M059J (cell line): ENCODE measurements at regions not wholly inside any gene's neighbourhood (a gene's known extent, or its start where the extent isn't known, plus 50 kb on each side); places are given as distances from the start of the nearest gene placed in this dataset.
"Not testable (repeated sequence)": the region's sequence is repeated elsewhere in the genome, so short reads cannot be mapped to it uniquely, and the experiment has no call there.

Experiments used
- DNase-seq: peaks from one replicate; pipeline ENCODE4 v3.0.0-alpha.2; 2012; ENCODE audit warnings: low read depth

DNA sequence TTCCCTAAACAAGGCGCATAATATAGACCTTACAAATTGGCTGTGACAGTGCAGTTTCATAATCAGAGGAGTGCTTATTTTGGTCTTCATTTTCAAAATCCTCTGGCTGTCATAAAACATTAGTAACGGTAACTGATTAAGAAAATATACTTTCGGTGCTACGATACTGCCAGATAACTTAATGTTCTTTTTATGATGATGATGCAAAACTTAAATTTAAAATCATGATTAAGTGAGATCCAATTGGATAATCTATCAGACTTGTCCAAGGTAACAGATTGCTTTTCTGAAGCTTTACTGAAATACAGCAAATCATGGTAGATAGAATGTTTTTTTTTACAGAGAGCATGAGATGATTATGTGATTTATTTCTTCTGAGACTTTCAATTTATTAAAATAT is 364.2 kb upstream of the CNTN3 start:
- no peak for DNase-seq

DNA sequence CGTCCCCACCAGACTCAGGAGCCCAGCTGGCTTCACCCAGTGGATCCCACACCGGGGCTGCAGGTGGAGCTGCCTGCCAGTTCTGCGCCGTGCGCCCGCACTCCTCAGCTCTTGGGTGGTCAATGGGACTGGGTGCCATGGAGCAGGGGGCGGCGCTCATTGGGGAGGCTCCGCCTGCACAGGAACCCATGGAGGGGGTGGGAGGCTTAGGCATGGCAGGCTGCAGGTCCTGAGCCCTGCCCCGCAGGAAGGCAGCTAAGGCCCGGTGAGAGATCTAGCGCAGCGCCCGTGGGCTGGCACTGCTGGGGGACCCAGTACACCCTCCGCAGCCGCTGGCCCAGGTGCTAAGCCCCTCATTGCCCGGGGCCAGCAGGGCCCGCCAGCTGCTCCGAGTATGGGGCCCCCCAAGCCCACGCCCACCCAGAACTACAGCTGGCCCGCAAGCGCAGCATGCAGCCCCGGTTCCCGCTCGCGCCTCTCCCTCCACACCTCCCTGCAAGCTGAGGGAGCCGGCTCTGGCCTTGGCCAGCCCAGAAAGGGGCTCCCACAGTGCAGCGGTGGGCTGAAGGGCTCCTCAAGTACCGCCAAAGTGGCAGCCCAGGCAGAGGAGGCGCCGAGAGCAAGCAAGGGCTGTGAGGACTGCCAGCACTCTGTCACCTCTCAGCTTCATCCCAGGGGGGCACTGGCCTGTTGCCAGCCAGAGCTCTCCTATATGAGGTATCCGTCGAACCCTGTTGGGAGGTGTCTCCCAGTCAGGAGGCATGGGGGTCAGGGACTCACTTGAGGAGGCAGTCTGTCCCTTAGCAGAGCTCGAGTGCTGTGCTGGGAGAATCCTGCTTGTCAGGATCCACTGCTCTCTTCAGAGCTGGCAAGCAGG is 370.8 kb upstream of the CNTN3 start:
- not testable (repeated sequence) for DNase-seq

DNA sequence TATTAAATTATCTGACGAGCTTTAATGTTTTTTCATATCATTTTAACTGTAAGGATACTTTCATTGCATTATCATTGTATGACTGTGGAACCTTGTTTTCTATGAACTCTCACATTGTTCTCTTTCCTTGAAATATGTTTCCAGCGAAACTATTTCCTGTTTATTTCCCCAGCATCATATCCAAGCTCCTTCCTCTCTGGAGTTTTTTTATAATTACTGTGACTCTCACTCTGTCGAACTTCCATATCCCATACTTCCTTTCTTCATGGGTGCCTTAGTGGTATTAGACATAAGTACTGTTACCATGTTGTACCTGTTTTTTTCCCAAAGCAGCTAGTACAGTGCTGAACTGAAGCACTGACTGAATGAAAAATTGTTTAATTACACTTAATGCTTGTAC is 373.6 kb upstream of the CNTN3 start:
- DNase-seq: no peak

DNA sequence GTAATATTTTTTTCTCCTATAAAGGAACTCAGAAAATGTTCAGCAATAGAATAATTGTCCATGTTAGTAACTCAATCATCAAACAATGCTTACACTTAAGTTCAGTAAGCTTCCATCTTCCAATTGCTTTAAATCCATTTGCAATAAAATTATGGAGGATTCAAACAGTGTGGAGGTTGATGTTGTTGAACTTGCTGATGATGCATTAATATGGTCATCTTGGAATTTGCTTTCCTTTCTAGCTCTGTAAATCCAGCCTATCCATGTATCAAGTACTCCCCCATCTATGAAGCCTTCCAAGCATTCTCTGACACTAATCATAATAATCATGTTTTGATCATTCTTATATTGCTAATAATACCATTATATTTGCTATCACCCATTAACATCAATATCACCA is 378.4 kb upstream of the CNTN3 start:
- DNase-seq: no peak

DNA sequence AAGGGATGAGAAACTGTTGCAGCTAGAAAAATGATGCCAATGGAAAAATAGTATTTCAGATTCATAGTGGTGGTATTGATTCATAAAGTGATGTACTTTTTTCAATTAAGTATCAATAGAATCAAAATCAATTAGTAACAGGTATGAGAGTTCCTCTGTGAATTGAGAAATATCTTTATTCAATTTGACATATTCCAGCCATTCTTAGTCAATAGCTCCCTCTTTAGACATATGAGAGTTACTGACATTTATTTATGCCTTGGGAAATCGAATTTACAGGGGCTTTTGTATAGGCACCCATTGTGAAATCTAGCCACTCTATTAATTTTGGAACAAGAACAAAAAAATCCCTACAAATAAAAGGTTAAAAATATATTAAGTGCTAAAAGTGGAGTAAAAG is 386.9 kb upstream of the CNTN3 start:
- DNase-seq: no peak

DNA sequence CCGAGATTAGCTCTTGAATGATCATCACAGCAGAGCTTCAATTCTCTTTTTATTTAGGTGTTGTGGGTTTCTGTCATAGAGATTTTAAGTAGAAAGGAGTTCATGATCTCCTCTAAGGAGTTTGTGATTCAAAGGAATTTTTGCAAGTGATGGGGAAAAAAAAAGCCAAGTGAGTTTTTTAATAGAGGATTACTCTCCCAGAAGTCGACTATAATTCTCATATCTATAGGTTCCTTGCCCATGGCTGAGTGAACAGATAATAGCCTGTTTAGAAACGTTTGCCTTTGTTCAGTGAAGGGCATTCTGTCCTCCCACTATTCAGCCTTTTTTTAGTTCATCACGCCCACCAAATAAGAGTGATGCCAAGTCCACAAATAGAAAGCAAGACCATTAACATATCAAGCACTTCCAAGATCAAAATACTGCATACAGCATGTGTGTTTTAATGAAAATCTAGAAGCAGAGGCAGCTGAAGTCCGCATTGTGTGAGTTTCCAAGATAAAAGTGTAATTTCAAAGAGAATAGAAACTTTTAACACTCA is 398.4 kb upstream of the CNTN3 start:
- DNase-seq: no peak

DNA sequence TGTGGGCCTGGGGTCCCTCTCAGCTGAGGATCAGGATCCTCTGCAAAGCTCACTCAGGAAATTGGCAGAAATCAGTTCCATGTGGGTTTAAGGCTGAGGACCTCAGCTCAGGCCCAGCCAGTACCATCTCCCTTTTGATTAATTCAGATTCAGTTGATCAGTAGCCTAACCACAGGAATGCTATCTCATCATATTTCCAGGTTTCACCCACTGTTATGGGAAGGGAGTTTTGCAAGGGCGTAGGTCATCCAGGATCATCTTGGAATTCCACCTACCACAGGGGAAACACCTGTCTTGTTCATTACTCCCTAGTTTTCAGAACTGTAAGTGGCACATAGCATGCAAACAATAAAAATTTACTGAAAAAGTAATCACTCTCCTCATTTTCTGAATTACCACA is 399.5 kb upstream of the CNTN3 start:
- DNase-seq: no peak

DNA sequence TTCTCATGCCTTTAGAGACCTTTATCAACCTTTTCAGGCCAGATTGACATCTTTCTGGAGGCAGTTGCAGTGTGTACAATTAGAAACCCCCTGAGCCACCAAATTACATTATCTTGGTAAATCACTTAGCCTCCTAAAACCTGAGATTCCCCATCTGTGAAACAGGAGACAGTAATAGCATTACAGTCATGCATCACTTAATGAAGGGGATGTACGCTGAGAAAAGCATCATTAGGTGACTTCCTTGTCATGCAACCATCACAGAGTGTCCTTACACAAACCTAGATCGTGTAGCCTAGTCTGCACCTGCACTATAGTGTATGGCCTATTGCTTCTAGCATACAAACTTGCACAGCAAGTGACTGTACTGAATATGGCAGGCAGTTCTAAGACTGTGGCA is 400.8 kb upstream of the CNTN3 start:
- DNase-seq: no peak

DNA sequence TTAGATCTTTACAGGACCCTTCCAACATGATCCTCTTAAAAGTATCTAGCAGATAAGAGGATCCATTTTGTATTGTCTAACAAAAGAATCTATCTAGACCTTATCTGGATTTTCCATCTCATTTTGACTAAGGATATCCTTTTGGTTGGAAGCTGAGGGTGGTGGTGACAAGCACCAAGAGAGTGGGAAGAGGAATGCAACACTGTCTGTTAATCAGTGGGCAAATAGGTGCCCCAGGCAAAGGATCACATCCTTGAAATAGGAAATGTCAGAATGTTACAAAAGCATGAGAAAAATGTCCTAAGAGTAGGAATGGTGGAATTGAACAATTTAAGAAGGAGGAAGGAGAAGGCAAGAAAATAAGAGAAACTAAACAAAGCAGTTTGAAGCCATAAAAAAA is 420.7 kb upstream of the CNTN3 start:
- DNase-seq: no peak

DNA sequence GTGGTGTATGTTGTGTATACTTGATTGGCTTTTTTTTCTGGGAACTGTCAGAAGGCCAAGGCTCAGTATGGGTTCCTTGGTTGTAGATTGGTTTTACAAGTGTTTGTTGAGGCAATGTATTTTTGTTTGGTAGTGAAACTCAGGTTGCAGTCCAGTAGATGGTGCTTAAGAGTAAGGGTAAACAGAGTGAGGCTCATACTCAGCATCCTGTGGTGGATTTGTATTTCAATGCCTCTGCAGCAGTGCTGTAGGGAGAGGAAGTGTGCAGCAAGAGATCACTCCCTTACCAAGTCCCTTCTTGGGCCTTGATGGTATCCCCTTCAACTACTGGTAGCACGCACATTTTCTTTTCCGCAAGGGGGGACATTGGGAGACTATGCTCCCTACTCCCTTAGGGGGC is 428.5 kb upstream of the CNTN3 start:
- no peak for DNase-seq

DNA sequence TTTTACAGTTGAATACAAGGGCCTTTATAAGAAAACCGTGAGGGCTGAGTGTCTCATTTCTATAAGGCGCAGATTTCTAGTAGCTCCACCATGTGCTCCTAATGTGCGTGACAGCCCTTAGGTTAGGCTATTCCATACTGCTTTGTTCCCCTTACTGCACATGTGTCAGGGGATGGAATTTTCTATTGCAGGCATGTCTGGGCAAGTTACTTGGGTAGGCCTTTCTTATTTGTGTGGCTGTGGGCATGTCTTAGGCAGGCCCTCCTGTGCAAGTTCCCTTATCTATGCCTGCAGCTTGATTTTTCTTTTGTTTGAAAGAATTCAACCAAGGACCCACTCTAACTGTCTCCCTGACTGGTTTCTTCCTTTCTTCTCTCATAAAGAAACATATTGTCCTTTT is 434.2 kb upstream of the CNTN3 start:
- DNase-seq: no peak

DNA sequence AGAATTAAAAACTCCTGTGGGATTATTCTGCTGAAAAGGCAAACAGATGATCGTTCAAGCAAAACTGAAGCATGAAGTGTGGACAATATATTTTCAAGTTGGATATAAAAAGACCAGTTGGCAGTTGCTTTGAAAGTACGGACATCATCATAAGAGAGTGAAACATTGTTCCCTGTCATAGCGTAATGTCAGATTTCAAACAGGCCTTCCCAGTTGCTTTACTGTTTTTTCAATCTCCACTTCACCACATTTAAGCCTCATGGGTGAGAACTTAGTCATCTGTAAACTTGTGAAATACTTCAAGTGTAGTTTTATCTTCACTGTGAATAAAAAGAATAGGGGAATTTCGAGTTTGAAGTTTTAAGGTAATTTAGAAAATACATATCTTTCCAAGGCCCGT is 435.1 kb upstream of the CNTN3 start:
- no peak for DNase-seq

DNA sequence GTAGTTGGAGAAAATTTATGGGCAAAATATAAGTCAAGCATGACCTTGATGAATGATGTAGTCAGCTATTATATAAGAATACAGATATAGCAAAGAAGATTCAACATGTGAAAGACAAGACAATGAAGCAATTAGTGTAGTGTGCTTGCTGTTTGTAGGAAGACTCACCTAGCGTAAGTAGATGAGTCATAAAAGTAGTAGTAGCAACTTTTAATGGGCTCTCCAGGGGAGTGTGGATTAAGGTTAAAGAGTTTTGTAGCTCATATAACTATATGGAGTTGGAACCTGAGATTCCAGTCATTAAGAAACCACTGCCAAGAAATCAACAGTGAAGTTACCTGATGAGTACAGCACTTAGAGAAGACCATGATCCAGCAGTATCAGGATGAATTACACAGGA is 444.7 kb upstream of the CNTN3 start:
- no peak for DNase-seq

DNA sequence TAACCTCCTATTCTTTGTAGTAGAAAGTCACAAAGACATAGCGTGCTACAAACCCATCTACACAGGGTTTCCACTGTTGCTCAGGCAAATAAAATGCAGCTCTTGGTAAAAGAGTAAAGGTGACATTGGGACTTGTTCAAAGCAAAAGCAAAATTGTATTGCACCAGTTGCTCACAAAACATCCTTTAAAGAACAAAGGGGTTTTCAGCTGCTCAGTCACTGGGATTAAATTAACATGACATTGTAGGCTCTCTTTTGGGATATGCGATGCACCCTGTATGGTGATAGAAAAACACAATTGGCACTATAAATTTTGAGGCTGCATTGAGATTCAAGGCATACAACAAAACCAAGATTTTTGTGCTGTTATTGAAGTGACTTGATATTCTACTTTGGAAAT is 447.3 kb upstream of the CNTN3 start:
- no peak for DNase-seq

DNA sequence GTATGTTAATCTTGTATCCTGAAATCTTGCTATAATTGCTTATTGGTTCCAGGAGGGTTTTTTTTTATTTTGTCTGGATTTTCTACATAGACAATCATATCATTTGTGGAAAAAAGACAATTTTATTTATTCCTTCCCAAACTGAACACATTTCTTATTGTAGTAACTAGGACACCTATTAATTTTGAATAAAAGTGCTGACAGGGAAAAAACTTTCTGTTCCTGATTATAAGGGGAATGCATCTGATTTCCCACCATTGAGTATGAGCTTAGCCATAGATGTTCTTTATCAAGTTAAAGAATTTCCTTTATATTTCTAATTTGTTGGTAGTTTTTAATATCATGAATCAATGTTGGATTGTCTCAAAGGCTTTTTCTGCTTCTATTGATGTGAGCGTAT is 460.7 kb upstream of the CNTN3 start:
- no peak for DNase-seq

DNA sequence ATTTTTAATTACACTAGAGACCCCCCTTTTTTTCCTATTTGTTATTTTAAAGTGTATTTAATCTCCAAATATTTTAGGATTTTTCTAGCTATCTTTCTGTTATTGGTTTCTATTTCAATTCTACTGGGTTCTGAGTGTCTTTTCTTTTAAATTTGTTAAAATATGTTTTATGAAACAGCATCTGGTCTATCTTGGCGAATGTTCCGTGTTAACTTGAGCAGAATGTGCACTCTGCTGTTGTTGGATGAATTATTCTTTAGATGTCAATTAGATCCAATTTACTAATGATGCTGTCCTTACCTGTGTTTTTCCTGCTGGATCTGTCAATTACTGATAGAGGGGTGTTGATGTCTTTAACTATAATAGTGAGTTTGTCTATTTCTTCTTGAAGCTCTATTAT is 462.0 kb upstream of the CNTN3 start:
- DNase-seq: no peak

DNA sequence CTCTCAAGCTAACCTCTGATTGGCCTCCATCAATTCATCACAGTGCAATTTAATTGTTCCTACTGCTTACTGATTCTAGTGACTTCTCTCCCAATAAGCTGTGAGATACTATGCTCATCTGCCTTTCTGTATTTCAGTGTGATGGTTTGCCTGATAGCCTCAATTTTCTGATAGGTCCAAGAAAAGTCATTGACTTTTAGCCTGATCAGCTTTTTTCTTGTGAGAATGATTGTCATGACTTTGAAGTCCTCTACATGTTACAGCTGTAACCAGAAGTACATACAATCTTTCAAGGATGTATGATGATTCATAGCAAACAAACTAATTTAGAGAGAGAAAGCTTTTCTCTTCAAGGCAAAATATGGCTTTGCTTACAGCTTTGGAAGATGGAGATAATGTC is 463.8 kb upstream of the CNTN3 start:
- no peak for DNase-seq

DNA sequence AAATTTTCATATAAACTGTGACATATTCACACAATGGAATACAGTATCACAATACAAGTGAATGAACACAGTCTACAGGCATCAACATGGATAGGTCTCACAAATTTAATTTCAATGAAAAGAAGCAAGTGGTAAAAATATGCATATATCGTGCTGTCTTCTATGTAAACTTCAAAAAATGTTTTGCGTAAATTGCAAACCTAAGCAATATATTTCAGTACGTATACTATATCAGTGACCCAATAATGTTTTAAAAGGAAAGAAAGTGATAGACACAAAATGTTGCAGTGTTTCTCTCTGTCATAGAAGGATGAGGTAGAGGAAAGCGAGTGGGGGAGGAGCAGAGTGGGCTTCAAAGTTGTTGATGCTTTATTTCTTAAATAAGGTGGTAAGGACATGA is 468.4 kb upstream of the CNTN3 start:
- DNase-seq: no peak

DNA sequence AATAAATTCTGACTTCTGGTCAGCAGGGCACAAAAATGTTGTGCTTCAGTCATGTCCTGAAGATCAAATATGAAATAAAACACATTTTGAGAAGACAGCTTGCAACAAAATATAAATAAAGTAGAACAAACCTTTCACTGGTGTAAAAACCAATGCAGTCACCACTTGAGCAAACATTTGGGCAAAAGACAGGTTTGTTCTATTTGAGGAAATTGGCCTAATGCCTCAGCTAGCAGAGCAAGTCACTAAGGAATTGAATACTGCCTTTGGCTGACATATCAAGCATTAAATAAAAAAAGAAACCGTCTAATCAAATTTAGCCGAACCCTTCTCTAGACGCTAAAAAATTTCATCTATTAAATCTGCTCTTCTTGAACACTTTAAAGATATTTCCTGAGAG is 475.4 kb upstream of the CNTN3 start:
- DNase-seq: no peak

DNA sequence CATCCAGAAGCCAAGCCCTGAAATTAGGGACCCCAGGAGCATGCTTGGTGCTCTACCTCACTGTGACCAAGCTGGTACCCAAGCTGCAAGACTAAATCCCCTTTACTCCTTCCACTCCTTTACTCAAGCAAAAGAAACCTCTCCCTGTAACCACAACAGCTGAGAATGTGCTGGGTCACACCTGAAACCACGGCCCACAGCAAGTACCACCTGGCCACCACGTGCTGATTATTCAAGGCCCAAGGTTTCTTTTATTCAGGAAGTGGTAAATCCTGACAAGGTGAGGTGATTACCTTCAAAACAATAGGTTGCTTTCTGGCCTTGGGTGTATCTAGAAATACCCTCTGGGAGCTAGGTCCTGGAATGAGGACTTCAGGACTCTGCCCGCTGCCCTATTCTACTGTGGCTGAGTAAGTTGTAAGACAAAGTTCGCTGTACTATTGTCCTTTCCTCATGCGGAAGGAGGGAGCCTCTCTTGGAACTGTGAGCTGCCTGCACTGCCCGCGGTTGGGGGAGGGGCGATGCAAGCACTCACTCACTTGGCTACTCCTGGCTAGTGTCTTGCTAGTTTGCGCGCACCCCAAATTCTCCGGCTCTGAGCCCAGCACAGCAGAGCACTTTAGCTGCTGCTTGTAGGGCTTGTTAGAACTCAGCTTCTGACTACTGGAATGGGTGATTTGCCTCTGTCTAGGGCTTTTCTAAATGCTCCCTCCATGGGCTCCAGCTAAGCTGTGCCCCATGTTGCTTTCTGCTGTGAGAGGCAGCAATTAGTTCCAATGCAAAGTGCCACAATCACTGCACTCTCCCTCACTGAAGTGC is 487.1 kb upstream of the CNTN3 start:
- DNase-seq: no peak

DNA sequence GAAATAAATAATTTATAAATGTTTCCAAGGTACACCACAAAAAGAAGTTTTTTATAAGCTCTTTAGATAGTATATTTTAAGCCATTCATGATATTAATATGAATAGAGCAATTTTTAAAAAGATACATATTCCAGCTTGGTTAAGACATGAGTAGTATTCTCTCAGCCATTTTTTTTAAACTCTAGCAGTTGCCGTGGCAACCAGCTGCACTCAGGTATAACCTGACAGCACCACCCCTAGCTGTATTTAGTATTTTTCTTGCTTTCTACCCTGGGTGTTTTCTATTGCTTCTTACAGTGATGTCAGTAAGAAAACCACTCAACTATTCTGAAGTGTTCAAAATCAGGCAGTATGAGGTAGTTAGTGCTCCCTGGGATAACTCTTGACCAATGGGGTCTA is 496.3 kb upstream of the CNTN3 start:
- no peak for DNase-seq

DNA sequence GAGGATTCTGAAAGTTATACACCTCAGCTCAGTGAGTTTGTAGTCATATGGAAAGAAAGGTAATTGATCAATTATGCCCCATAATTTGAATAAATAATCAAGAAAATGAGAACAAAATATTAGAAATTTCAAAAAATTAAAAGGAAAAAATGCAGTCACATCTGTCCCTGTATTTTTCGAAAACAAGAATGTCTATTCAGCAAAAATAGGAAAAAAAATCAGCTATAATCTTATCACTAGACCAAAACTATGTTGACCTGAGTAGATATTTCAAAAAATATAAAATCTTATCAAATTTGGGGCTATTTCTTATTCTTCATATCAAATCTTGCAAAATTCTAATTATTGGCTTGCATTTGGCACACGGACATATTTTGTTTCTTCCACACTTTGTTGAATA is 501.2 kb upstream of the CNTN3 start:
- no peak for DNase-seq

DNA sequence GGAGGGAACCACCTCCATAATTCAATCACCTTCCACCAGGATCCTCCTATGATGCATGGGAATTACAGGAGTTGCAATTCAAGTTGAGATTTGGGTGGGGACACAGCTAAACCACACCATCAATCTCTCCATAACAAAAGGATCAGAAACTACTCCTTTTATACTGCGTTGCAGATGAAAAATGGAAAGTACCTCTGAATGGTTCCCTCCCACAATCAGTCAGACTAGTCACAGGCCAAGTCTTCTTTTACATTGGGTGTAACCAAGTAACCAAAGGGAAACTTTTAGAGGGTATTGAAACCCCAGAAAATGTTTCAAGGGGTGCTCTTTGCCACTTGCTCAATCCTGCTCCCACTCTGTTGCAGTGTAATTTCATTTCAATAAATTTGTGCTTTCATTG is 504.3 kb upstream of the CNTN3 start:
- no peak for DNase-seq
